ENCODE measurements at regions not wholly inside any gene's neighbourhood (a gene's known extent, or its start where the extent isn't known, plus 50 kb on each side); places are given as distances from the start of the nearest gene placed in this dataset.
"Not testable (repeated sequence)": the region's sequence is repeated elsewhere in the genome, so short reads cannot be mapped to it uniquely, and the experiment has no call there.

DNA sequence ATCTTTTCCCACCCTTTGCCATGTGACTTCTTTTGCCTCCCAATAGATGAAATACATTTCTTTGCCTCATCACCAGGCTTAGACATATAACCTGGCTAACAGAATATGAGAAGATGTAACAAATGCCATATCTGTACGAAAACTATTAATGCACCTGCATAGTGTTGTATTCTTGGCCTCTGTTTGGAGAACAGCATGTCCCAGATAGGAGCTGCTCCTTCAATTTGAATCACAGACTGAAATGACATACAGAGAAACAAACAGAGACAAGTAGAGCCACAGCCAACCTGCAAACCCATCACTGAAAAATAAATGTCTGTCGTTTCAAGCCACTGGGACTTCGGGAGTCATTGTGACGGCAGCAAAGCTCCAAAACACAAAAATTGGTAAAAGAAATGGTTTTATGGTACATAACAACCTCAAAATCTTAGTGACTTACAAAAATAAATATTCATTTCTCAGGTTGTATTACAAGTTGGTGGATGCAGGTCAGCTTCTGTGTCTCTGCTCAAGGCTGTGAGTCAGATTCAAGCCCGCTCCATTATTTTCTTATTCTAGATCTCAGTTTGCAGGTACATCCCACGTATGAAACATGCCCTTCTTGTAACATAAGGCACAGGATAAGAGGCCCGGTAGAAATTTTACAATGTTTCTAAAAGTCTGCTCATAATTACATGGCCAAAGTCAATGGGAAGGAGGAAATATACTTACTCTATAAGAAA lies 171.3 kb upstream of the SOX6 start:
- no peak for DNase-seq

DNA sequence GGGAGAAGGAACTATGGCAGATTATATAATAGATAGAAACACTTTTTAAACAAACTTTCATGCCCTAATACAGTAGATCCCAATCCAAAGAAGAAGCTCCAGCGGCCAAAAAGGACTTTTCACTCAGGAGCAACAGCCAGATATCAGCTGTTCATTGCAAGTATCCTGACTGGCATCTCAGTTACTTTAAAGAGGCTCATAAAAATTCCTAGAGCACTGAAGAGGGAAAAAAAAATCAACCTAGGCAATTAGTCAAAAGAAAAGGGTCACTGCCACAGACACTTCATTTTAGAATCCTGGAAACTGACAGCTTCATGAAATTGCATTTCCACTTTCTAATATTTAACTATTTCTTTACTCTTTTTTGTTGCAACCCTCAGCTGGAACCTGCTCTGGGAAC lies 170.6 kb upstream of the SOX6 start:
- no peak for DNase-seq

DNA sequence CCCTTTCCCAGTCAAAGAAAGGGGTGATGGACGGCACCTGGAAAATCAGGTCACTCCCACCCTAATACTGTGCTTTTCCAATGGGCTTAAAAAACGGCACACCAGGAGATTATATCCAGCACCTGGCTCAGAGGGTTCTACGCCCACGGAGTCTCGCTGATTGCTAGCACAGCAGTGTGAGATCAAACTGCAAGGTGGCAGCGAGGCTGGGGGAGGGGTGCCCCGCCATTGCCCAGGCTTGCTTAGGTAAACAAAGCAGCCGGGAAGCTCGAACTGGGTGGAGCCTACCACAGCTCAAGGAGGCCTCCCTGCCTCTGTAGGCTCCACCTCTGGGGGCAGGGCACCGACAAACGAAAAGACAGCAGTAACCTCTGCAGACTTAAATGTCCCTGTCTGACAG lies 164.4 kb upstream of the SOX6 start:
- not testable (repeated sequence) for DNase-seq

DNA sequence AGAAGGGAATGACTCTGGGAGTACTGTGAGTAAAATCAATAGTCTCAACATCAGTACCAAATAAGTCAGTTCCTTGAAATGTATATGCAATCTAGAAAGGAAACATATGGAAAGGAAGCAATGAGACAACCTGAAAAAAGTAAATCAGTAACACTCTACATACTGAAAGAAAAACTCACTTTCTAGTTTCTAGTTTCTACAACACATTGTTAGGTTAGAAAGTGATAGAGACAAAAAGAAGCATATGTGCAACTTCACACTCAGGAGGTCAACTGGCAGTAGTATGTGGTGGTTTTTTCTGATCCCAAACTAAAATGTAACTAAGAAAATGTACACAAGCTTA lies 156.5 kb upstream of the SOX6 start:
- no peak for DNase-seq

DNA sequence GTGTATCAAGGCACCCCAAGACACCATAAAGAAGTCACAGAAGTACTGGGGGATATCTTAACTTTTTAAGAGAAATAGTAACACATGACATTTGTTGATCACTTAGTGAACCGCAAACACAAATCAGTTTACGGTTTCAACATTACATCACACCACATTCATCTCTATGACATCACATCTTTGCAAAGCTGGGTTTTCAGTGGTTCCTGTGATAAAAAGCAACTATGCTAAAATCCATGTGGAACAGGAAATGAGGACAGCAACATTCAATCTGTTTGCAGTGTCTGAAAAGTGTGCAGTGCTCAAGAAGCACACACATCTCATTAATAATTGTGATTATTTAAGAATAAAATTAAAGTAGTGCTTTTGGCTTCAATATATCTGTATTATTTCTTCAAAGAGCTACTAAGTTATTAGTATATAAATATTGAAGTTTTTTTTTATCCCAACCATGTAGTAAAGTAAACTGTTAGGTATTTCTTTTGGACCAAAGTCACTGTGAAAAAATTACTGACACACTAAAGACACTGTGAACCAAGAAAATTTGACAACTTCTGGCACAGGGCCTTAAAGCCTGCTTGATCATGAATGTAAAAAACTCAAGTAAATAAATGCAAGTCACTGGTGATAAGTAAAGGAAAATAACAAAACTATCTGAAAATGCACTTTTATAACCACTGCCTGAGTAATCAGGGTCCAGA lies 156.0 kb upstream of the SOX6 start:
- no peak for DNase-seq

DNA sequence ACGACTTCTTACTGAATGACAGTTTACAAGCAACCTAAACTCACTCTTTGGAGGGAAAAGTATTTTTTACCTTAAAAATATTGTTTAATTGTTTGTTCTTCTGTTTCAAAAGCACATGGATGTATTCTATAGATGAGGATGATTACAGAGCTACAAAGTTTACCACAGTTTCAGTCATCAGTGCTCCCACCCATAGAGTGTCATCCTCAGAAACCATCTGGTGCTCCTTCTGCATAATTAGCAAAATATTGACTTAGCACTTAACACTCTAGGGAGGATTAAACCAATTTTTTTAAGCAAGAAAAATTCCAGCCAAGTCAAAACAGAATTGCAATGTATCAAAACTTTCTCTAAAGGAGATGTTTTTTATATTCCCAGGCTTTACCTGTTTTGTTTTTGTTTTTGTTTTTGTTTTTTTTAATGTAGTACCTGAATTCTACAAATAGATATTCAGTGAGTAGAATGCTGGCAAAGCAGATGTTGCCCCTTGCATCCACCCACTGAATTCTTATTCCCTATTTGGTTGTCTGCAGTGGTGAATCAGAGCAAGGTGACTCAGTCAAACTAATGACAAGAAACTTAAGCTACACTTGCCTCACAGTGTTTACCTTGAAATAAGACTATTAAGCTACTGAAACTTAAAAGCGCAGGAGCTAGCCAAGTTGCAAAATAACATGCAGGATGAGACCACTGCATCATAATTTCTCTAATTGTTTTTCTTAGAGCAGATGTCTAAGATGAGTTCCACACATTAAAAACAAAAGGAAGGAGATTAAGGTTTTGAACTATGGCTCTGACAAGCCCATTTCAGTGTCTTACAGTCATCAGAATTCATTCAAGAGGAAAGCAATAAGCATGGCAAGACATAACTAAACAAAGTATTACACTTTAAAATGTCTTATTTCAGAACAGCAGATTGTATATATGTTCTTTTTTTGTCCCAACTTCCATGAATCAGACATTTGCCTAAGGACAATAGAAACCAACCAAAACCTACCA lies 155.1 kb upstream of the SOX6 start:
- peak; percentile 70 for DNase-seq

DNA sequence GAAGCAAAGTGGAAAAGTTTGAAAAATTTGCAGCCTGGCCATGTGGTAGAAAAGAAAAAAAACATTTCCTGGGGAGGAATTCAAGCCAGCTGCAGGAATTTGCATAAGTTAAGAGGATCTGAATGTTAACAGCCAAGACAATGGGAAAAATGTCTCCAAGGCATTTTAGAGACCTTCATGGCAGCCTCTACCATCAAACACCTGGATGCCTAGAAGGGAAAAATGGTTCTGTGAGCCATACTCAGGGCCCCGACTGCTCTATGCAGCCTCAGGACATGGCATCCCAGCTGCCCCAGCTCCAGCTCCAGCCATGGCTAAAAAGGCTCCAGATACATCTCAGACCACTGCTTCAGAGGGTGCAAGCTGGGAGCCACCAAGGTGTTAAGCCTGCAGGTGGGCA lies 149.1 kb upstream of the SOX6 start:
- no peak for DNase-seq

DNA sequence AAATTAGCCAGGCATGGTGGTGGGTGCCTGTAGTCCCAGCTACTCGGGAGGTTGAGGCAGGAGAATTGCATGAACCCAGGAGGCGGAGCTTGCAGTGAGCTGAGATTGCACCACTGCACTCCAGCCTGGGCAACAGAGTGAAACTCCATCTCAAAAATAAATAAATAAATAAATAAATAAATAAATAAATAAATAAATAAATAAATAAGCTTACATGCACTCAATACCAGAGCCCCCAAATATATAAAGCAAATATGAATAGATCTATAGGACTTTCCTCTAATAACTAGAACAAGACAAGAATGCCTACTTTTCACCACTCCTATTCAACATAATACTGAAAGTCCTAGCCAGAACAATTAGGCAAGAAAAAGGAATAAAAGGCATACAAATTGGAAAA lies 147.5 kb upstream of the SOX6 start:
- not testable (repeated sequence) for DNase-seq

DNA sequence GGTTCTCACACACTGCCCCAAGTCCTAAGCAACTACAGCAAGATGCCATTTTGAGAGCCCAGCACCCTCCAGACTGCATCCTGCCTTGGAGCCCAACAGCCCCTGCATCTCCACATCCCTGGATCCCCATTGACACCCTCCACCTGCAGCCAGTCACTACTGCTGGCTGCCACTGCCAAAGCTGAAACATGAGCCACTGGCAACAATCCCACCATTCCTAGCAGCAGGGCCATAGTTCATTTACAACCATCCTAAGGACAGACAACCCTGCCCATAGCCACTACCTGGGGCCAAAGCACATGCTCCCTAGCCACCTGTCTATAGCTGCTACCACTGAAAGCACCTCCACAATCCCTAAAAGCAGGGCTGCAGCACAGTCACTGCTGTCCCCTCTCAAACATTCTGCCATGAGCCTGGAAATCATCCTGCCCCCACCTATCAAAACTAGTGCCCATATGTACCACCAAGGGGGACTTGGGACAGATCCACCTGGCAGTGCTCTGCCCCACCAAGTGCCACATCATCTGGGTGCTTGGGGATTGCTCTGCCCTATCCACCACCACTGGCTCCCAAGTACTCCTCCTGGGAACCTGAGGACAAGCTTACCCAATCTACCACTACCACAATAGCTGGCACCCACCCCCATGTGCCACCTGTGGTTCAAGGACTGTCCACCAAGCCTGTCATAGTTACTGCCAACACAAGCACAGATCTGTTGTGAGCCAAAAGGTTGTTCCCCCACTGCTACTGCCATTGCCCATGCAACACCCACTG lies 138.8 kb upstream of the SOX6 start:
- DNase-seq, result no peak

DNA sequence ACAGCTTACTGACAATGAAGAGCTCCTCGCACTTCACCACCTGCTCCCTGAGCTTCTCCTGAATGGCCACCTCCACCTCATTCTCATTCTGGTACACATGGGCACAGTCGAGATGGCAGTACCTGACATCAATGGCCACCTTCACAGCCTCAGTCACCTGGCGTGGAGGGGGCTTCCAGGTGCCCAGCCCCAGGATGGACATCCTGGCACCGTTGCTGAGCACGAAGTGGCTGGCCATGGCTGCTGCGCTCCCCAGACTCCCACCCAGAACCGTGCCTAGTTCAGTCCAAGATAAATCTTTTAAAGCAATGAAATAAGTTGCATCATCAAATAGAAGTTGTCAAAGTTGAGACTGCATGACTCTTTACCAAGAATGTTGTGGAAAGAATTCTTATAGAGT lies 128.1 kb upstream of the SOX6 start:
- DNase-seq, result no peak

DNA sequence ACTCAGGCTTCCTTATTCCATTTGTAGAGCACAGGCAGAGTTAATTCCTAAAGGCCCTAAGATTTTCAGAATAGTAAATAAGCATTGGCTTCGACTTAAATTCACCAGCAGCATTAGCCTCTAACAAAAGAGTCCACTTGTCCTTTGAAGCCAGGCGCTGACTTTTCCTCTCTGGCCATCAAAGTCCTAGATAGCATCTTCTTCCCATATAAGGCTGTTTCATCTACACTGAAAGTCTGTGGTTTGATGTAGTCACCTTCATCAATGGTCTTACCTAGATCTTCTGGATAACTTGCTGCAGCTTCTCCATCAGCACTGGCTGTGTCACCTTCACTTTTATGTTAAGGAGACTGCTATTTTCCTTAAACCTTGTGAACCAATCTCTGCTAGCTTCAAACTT lies 118.3 kb upstream of the SOX6 start:
- DNase-seq, result no peak

DNA sequence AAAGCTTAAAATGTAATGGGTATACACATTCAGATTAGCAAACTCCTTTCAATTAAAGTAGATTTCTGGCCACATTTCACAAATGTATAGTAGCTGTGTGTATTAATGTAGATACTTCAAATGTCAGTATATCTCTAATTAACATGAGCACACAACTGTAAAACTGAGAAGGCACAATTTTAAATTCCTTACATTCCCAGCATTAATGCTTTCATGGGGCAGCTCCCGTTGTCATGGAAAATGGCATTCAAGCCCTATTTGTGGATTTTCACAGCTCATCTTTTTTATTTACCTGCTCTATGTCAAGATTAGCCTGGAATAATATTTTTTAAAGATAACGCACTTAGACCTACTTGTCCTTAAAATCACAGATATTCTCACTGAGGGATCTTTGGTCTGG lies 113.6 kb upstream of the SOX6 start:
- no peak for DNase-seq

DNA sequence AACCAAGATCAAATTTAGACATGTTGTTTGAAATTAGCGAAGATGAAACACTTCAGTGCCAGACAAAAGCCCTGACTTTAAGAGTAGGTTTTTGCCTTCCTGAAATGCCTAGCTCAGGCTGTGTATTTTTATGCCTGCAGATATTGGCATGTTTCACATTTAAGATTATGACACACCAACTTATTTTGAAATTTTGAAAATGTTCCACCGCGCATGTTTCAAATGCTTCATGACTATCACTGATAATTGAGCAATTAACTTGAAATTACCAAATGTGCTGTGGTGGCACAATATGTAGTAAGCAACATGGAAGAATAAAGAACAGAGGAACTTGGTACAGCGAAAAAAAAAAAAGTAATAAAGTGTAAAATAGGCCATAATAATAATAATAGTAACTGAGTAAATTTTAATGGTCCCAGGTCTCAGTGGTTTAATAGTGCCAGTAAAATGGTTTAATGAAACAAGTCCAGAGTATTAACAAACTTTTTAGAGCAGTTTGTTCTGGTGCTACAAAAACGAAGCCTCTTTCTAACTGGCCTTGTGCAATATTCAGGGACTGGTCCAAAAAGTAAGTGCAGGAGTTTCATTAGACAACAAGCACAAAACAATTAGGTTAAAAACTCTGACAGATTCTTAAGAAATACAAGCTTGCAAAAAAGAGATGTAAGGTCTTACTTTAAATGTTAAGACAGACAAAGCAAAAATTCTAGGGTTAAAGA lies 112.5 kb upstream of the SOX6 start:
- no peak for DNase-seq

DNA sequence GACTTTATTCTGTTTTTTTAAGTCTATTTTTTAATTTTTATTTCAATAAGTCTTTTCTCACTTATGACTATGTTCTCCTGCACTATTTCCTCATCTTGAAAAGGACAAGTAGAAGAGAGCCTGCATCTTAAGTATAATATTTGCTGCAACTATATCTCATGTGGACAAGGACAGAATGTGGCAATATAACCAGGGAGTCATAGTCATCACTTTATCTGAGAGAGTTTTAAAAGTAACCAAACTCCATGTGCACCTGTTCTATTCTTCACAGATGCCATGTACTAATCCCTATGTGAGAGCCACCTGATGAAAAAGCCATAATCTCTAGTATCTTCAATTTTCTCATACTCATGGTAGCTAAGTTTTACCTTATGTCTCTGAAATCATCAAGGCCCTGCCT lies 104.2 kb upstream of the SOX6 start:
- DNase-seq, result no peak

DNA sequence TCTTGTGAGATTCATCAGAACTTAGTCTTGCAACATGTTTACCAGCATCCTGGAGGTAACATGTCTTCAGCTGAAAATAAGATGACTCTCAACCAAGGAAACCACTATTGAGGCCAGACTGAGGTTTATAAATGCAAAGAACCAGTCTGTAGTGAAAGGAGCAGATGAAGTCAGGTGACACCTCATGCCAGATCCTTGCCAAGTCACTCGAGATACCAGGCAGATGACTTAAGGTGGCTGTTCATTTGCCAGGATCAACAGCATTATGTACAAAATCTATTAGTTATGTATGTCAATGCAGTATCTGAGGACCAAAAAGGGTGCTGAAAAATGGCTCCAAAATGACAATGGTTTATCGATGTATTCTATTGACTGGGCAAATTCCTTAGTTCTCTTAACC lies 100.0 kb upstream of the SOX6 start:
- no peak for DNase-seq

DNA sequence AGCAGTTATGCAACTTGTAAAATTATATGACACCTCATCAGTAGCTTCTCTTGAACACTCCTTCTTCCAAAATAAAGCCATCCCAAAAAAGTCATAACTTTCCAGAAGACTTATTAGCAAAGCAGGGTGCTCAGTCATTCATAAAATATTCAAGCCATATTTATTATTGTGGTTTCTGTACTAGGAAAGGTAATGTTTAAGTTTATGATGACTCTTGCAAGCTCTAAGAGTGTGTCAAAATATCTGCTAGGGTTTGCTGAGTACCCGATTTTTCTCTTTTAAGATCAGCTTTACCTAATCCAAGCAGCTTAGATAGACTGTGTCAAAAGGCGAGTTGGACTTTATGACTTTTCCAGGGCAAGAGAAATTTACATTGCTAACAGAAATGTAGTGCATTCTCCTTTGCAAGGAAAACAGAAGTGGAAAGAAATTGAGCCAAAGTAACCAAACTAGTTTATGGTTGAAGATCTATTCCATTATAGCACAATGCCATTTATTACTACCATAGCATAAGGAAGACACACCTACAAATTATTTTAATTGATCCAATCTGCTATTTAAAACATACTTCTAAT lies 98.0 kb upstream of the SOX6 start:
- DNase-seq, result no peak

DNA sequence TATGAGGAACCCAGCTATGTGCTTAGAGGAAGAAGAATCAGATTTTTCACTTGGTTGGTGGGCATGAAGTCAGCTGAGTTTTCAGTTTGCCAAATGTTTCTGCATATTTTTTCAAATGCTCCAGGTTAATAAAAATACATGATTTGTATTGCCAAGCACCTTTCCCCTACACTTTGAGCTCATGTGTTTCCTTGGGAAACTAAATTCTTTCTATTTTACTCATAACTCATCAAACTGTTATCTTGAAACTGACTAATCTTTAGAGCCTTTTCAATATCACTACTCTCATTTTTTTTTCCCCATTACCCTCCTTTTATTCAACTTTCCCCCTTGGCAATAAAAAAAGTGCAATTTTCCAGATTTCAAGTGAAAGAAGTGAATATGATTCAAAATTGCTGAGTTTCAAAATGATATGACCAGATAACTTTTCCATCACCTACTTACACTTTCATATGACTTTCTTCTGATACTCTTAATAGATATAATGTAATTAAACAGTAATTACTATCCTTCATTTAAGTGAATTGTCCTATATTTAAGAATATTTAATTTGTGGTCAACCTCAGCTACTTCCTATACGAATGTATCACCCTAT lies 91.9 kb upstream of the SOX6 start:
- DNase-seq, result no peak

DNA sequence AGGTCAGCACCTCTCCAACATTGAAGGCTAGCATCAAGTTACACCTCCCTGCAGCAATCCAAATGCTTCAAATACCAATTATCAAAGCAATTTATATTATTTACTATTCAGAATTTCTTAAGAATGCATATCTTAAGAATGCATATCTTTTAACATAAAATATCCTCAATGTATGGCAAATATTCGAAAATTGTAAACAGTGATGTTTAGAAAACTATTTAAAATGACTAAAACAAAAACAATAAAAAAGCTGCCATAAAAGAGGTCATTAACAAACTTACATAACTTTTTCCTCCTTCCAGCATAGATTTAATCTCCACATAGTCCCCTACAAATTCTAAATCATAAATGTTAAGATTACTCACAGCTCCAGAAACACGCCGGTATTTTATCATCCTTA lies 85.1 kb upstream of the SOX6 start:
- no peak for DNase-seq

DNA sequence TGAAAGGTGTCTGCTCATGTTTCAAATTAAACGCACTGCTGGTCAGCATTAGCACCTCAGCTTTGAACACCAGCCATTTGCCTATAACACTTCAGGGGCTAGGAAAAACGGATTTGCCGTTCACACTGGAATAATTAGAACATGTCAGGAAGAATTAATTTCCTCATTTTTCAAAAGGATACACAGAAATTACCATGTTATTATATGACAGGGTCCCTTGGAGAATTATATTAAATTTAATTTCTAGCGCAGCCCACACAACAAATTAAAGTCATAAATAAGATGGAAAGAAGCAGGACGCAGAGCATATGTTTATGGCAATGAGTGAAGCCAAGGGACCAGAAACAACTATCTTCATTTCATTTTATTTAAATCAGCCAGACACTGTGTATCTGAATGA lies 83.8 kb upstream of the SOX6 start:
- no peak for DNase-seq

DNA sequence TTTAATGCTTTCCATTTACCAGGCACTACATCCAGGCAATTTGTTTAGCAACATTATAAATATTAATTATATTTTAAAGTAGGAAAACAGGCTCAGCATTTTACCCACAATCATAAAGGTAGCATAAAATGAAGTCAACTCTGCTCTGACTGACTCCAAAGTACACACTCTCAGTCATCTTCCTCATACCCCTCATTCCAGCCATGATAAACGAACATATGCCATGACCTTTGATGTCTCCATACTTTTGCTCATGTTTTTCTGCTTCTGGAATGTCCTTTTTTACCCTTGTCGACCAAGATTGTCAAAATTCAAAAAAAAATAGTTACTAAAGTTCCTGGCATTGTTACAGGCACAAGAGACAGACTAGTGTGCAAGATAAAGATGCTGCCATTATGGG lies 77.7 kb upstream of the SOX6 start:
- no peak for DNase-seq

DNA sequence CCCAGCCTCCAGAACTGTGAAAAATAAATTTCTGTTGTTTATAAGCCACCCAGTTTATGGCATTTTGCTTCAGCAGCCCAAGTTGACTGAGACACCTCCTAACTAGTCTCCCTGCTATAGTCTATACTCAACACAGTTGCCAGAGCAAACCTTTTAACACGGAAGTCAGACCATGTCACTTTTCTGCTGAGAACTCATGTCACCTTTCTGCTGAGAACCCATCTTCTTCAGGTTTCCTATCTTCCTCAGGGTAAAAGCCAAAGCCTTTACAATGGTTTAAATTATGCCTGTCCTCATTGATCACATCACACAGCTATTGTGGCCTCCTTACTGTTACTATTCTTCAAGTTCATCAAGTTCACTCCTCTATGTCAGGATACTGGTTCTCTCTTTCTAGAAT lies 74.3 kb upstream of the SOX6 start:
- no peak for DNase-seq

DNA sequence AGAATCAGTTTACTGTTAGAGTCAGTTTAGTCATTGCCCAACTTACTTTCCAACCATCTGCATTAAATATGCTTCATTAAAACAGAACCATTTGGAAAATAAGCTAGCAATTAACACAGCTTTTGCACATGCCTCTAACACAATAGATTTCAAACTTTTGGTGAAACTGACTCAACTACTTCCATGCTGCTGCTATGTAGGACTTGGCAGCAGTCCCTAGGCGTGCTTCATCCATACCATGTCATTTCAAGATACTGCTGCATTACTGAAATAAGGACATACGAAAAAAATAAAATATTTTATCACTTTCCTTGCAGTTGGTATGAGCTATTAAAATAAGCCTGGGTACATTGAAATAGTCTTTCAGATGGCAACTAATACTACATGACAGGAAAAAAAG lies 65.5 kb upstream of the SOX6 start:
- no peak for DNase-seq

All from NCI-H446 treated with DMSO at 0.1 percent for 48 hours (cell line).